ENCODE measurements at regions not wholly inside any gene's neighbourhood (a gene's known extent, or its start where the extent isn't known, plus 50 kb on each side); places are given as distances from the start of the nearest gene placed in this dataset.

DNA sequence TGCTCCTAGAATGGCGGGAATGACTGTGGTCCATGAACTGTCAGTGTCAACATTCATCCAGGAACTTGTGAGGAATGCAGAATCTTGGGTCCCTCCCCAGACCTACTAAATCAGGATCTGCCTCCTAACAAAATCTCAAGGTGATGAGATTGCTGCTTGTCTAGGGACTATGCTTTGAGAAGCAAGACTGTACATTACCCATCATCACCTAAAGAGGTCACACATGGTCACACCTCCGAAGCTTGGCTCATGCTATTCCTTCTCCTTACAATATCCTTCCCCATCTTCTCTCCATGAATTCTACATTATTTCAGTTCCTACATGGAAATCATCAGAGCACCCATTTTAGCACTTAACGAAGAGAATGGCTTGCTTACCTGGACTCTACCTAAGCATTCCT lies 102.3 kb upstream of the JARID2 start:
- ATAC-seq (ENCODE audit: low FRiP score) (no peak), DNase-seq (ENCODE audit: low spot score) (no peak)
- TF ChIP-seq, protein P1, sequence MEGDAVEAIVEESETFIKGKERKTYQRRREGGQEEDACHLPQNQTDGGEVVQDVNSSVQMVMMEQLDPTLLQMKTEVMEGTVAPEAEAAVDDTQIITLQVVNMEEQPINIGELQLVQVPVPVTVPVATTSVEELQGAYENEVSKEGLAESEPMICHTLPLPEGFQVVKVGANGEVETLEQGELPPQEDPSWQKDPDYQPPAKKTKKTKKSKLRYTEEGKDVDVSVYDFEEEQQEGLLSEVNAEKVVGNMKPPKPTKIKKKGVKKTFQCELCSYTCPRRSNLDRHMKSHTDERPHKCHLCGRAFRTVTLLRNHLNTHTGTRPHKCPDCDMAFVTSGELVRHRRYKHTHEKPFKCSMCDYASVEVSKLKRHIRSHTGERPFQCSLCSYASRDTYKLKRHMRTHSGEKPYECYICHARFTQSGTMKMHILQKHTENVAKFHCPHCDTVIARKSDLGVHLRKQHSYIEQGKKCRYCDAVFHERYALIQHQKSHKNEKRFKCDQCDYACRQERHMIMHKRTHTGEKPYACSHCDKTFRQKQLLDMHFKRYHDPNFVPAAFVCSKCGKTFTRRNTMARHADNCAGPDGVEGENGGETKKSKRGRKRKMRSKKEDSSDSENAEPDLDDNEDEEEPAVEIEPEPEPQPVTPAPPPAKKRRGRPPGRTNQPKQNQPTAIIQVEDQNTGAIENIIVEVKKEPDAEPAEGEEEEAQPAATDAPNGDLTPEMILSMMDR (IDR thresholded peaks at IDR 0.05): no peak

DNA sequence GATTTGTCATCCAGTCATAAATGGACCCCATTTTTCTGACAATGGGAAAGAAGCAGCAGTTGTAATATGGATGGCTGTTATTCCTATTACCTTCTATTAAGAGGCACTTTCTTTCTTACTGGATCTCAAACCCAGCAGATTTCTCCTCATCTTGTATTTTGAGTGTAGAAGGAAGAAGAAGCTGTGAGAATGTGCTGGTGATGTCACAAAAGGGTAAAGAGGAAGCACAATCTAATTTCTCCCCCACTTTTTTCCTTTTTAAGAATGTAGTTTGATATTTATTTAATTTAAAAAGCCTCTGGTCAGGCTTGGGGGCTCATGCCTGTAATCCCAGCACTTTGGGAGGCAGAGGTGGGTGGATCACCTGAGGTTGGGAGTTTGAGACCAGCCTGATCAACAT lies 100.0 kb upstream of the JARID2 start:
- DNase-seq (ENCODE audit: low spot score) (no peak), ATAC-seq (ENCODE audit: low FRiP score) (no peak)
- TF ChIP-seq, protein P1 (IDR thresholded peaks at IDR 0.05): no peak

DNA sequence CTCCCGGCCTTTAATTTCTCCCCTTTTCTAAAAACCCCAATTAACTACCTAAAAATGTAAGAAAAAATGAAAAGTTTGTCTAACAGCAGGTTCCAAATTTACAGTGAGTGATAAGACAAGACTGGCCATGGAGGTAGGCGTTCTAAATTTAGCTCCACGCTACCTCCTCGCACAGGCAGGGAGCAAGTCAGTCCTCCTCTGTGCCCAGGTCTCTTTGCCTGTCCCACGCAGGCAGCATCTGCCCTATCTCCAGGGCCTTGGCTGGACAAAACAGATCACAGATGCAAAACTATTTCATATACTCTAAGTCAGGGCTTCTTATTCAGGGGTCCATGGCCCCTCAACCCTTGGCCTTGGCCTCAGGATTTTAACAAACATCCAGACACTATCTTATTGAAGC lies 98.0 kb upstream of the JARID2 start:
- ATAC-seq (ENCODE audit: low FRiP score) (no peak), DNase-seq (ENCODE audit: low spot score) (no peak)
- TF ChIP-seq, protein P1 (IDR thresholded peaks at IDR 0.05): no peak

DNA sequence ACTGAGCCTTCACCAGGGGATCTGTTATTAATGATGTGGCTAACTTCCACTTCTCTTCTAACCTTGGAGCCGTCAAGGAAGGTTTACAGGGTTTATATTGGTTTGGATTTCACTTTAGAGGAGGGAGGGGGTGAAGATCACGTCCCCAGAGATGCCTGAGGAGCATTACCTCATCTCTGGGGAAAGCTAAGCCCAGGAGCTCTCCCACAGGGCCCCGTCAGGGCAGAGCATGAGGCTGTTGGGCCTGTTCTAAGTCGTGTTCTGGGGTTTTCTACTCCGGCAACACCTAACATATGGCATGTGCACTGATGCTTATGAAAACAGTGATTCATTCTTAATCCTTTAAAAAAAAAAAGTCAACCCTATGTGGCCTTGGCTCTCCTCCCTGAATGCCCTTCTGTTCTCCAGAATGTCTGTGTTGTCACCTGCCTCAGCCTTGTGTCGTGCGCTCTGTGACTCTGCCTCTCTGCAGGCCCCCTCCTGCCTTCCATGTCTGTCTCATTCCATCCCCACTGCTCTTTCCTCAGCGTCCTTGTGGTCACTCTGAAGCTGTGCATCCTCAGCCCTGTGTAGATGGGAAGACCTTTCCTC lies 97.4 kb upstream of the JARID2 start:
- no peak for ATAC-seq (ENCODE audit: low FRiP score)
- TF ChIP-seq, protein P1 (IDR thresholded peaks at IDR 0.05): no peak
- no peak for DNase-seq (ENCODE audit: low spot score)

DNA sequence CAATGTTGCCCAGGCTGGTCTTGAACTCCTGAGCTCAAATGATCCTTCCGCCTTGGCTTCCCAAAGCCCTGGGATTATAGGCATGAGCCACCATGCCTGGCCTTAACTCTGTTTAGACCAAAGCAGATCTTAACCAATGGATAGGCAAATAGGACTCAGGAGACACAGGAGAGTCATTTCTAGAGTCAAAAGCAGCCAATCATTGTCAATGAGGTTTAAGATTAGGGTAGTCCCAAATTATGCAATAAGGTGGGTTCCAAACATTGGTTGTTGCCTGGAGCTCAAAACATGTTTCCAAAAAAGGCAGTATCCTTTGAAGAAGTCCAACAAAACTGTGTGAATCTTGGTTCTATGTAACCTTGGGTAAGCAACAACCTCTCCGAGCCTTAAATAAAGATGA lies 95.7 kb upstream of the JARID2 start:
- TF ChIP-seq, protein P1 (IDR thresholded peaks at IDR 0.05): no peak
- no peak for ATAC-seq (ENCODE audit: low FRiP score)
- no peak for DNase-seq (ENCODE audit: low spot score)

DNA sequence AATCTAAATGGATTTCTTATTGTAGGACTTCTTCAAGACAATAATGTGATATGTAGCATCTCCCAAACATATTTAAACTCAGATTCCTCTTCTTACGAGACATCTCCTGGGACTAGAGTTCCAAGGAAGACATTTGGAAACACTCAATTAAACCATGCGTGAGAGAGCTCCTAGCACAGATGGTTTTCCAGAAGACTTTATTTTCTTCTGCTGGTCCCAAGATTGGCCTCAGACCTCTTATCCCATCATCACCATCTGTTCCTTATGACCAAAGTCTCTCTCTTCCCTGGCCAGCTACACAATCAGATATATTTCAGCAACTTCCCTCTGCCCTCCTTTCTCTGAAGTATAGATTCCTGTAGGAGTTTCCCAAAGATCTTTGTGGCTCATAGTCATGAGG lies 93.2 kb upstream of the JARID2 start:
- TF ChIP-seq, protein P1 (IDR thresholded peaks at IDR 0.05): no peak

DNA sequence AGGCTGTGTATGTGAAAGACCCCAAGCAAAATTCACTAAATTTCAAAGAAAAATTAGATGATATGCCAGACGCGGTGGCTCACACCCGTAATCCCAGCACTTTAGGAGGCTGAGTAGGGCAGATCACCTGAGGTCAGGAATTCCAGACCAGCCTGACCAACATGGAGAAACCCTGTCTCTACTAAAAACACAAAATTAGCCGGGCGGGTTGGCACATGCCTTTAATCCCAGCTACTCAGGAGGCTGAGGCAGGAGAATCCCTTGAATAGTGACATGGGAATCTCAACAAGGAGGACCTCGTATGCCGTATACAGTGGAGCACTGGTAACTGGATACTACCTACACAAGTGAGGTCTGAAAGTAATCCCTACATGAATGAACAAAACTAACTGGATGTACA lies 92.7 kb upstream of the JARID2 start:
- no peak for DNase-seq (ENCODE audit: low spot score)
- TF ChIP-seq, protein P1 (IDR thresholded peaks at IDR 0.05): no peak
- ATAC-seq (ENCODE audit: low FRiP score): no peak

More for the DNA sequence above, 93.2 kb upstream of the JARID2 start:
- ATAC-seq (ENCODE audit: low FRiP score) (no peak), DNase-seq (ENCODE audit: low spot score) (no peak)

All from omental fat pad (tissue), 3 donors.